Astrocyte (in vitro differentiated cells and primary cell): ENCODE measurements at regions not wholly inside any gene's neighbourhood (a gene's known extent, or its start where the extent isn't known, plus 50 kb on each side); places are given as distances from the start of the nearest gene placed in this dataset.

ENCODE experiments used
- EZH2 ChIP-seq: IDR thresholded peaks from 2 replicates; pipeline ENCODE4 v1.6.1; 2012; ENCODE audit warnings: mild to moderate bottlenecking, low read length, inconsistent platforms; ENCODE audit not compliant: insufficient read depth
- TF ChIP-seq, protein P1 (sequence below): IDR thresholded peaks from 2 replicates; pipeline ENCODE4 v1.5.1; 2011; ENCODE audit warnings: low read depth, mild to moderate bottlenecking, inconsistent platforms, low read length, moderate library complexity; ENCODE audit not compliant: insufficient read depth

DNA sequence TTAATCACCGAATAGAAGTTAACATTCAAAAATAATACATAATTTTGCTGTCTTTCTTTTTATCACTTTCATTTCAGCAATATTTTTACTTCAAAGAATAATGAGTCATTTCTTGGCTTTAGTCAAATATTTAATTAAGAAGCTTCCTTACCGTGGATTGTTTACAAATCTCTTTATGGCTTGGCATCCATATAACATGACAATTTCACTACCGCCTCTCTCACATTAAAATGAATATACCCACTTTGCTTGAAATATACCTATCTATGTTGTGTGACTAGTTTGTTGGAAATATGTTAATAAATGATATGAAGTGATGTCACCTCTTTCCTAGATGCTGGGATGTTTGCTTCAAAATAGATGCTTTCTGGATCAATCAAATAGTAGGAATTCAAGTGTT lies 1203.9 kb downstream of the AMY1C start:
- no peak for TF ChIP-seq EZH2
- TF ChIP-seq, protein P1, sequence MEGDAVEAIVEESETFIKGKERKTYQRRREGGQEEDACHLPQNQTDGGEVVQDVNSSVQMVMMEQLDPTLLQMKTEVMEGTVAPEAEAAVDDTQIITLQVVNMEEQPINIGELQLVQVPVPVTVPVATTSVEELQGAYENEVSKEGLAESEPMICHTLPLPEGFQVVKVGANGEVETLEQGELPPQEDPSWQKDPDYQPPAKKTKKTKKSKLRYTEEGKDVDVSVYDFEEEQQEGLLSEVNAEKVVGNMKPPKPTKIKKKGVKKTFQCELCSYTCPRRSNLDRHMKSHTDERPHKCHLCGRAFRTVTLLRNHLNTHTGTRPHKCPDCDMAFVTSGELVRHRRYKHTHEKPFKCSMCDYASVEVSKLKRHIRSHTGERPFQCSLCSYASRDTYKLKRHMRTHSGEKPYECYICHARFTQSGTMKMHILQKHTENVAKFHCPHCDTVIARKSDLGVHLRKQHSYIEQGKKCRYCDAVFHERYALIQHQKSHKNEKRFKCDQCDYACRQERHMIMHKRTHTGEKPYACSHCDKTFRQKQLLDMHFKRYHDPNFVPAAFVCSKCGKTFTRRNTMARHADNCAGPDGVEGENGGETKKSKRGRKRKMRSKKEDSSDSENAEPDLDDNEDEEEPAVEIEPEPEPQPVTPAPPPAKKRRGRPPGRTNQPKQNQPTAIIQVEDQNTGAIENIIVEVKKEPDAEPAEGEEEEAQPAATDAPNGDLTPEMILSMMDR: no peak
